HCT116 (cell line): ENCODE measurements at regions not wholly inside any gene's neighbourhood (a gene's known extent, or its start where the extent isn't known, plus 50 kb on each side); places are given as distances from the start of the nearest gene placed in this dataset.

Source experiments
- CEBPB ChIP-seq: IDR thresholded peaks from 2 replicates; pipeline ENCODE4 v1.6.1; 2012; ENCODE audit warnings: low read depth
- EZH2 ChIP-seq: fragments of 200-600 bp; sonication (generic); IDR thresholded peaks from 2 replicates; pipeline ENCODE4 v1.6.1; 2017; ENCODE audit warnings: antibody characterized with exemption, mixed run types
- EZH2phosphoT487 ChIP-seq: fragments of 200-600 bp; IDR thresholded peaks from 2 replicates; pipeline ENCODE4 v1.6.1; 2018; ENCODE audit warnings: antibody characterized with exemption, borderline replicate concordance
- POLR2A ChIP-seq: IDR thresholded peaks from 2 replicates; pipeline ENCODE4 v1.7.0; 2011; ENCODE audit warnings: borderline replicate concordance; ENCODE audit not compliant: insufficient read depth, insufficient read length; ENCODE audit errors: extremely low read depth
- POLR2AphosphoS5 ChIP-seq: IDR thresholded peaks from 2 replicates; pipeline ENCODE4 v1.6.1; 2011; ENCODE audit warnings: mild to moderate bottlenecking, low read depth, low read length, moderate library complexity
- RAD21 ChIP-seq: IDR thresholded peaks from 2 replicates; pipeline ENCODE4 v1.6.1; 2012; ENCODE audit warnings: low read depth, mild to moderate bottlenecking
- SIN3A ChIP-seq: IDR thresholded peaks from 2 replicates; pipeline ENCODE4 v1.6.1; 2012; ENCODE audit warnings: low read depth
- TCF7L2 ChIP-seq: IDR thresholded peaks from 2 replicates; pipeline ENCODE4 v1.7.0; 2011; ENCODE audit warnings: borderline replicate concordance, inconsistent platforms; ENCODE audit not compliant: insufficient read depth, insufficient read length; ENCODE audit errors: extremely low read depth
- ZNF274 ChIP-seq: fragments of 200-500 bp; sonication (Bioruptor generic); IDR thresholded peaks from 2 replicates; pipeline ENCODE4 v1.6.1; 2014; ENCODE audit warnings: mild to moderate bottlenecking, low read depth, low read length, inconsistent platforms
- TF ChIP-seq, protein P1 (sequence below), 3 experiments: fragments of 200-600 bp in 1 of 3; sonication (generic) in 1 of 3; IDR thresholded peaks in 2 of 3; conservative IDR thresholded peaks in 1 of 3; 2 replicates each; pipeline ENCODE4 v1.5.1; 2012 to 2017; ENCODE audit warnings: low read depth in 2 of 3, low read length in 2 of 3, antibody characterized with exemption in 1 of 3, borderline replicate concordance in 1 of 3, control low read depth in 1 of 3, mild to moderate bottlenecking in 1 of 3, mixed read lengths in 1 of 3, mixed run types in 1 of 3, moderate library complexity in 1 of 3; ENCODE audit not compliant: insufficient read depth in 1 of 3

DNA sequence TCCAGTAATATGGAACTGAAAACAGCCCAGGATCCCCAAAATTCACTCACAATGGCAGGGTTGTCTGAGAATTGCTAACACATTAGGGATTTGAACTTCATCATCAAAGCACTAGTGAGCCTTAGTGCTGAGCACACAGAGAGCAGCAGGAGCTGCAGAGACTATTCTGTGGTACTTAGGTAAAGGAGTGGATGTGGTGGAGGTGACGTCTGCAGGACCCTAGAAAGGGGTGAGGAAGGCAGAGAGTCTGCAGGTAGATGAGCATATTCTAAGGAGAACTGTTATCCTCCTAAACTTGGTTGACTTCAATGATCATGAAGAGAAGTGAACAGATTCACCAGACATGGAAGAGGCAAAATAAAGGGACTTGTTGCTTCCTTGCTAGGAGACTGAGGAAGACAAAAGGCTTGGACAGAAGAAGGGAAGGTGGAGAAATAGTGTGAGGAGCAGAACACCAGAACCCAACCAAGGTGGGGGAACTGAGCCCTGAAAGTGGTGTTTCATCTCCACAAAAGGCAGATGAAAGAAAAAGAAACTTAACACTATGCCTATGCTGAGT, 1164.0 kb downstream of the TMEM121 start:
- TF ChIP-seq, protein P1, sequence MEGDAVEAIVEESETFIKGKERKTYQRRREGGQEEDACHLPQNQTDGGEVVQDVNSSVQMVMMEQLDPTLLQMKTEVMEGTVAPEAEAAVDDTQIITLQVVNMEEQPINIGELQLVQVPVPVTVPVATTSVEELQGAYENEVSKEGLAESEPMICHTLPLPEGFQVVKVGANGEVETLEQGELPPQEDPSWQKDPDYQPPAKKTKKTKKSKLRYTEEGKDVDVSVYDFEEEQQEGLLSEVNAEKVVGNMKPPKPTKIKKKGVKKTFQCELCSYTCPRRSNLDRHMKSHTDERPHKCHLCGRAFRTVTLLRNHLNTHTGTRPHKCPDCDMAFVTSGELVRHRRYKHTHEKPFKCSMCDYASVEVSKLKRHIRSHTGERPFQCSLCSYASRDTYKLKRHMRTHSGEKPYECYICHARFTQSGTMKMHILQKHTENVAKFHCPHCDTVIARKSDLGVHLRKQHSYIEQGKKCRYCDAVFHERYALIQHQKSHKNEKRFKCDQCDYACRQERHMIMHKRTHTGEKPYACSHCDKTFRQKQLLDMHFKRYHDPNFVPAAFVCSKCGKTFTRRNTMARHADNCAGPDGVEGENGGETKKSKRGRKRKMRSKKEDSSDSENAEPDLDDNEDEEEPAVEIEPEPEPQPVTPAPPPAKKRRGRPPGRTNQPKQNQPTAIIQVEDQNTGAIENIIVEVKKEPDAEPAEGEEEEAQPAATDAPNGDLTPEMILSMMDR (IDR thresholded peaks at IDR 0.05 in 2 of 3, conservative IDR thresholded peaks at IDR 0.05 in 1 of 3; ENCODE audit: borderline replicate concordance in 1 of 3, insufficient read depth in 1 of 3, low read depth in 2 of 3, low read length in 2 of 3) = no peak
- TF ChIP-seq EZH2 (no peak), POLR2A (no peak), SIN3A (no peak), ZNF274 (no peak), RAD21 (no peak), POLR2AphosphoS5 (no peak), TCF7L2 (no peak), CEBPB (no peak), EZH2phosphoT487 (no peak)
